ENCODE measurements at regions not wholly inside any gene's neighbourhood (a gene's known extent, or its start where the extent isn't known, plus 50 kb on each side); places are given as distances from the start of the nearest gene placed in this dataset.

GRCh38 chr14:34005901-34006300 is 55.0 kb upstream of the EGLN3 start:
- Histone ChIP-seq H3K36me3 (replicated peaks in 1 of 2; ENCODE audit: control insufficient read depth in 1 of 2, insufficient read depth in 2 of 2, low read length in 2 of 2) (no peaks in the 10 kb centered on the region), H3K4me2 (ENCODE audit: low read depth, low read length) (no peak overlapping the region), H3K4me3 (replicated peaks in 1 of 3; ENCODE audit: insufficient read depth in 1 of 3, low read depth in 2 of 3, low read length in 3 of 3) (no peak overlapping the region), H3K9me3 (ENCODE audit: low read length) (no peaks in the 10 kb centered on the region), H4K20me1 (ENCODE audit: insufficient read depth, low read length) (no peaks in the 10 kb centered on the region), H3K27me3 (ENCODE audit: control insufficient read depth in 1 of 2, insufficient read depth in 2 of 2, low read length in 2 of 2) (peaks cover 5 to 45% of the 10 kb centered on the region in 2 experiments; a peak in 4 of 5 replicates), H3K79me2 (ENCODE audit: insufficient read depth, low read length) (no peaks in the 10 kb centered on the region), H3K9ac (ENCODE audit: insufficient read depth, low read depth, low read length) (no peak overlapping the region), H3K4me1 (ENCODE audit: insufficient read depth, low read length) (peaks cover 6% of the 10 kb centered on the region; the same call in 1 of the 2 replicates), H2AFZ (ENCODE audit: low read length) (no peak overlapping the region), H3K27ac (ENCODE audit: extremely low read length, insufficient read depth, low read length) (no peak overlapping the region)
- FAIRE-seq = no peak
- ChIA-PET CTCF (ENCODE audit: low intra/inter-chr PET ratio, low total read pairs) (no interaction called here), POLR2A (no interaction called here)
- in situ Hi-C loops (cut with HindIII; ENCODE audit: extremely low pct_ligation_motif_present, low pct_unique_long_range_greater_than_20kb) (no loop called here), intact Hi-C loops (cut with micrococcal nuclease; ENCODE audit: unreplicated experiment) (no loop called here)
- peak; percentile 53; the same call in 1 of the 2 replicates for TF ChIP-seq MAFF (IDR thresholded peaks at IDR 0.05; ENCODE audit: low read depth, low read length)
- no peak for TF ChIP-seq SMAD3 (CRISPR knock-in tag; IDR thresholded peaks at IDR 0.05)
- no peak for TF ChIP-seq BORCS8-MEF2B (CRISPR knock-in tag; IDR thresholded peaks at IDR 0.05)
- TF ChIP-seq THAP9 (CRISPR knock-in tag; IDR thresholded peaks at IDR 0.05; ENCODE audit: borderline replicate concordance) = no peak
- TF ChIP-seq MAFK (conservative IDR thresholded peaks at IDR 0.05 in 1 of 2, IDR thresholded peaks at IDR 0.05 in 1 of 2; ENCODE audit: low read length in 2 of 2) = peak; percentile 31 to 67; a peak in 1 of 4 replicates
- ATAC-seq = no peak
- no TSS peak for BruUV-seq (replicated peaks)
- no peak for DNase-seq (ENCODE audit: low spot score)

- TF ChIP-seq NCOA2 (CRISPR knock-in tag; IDR thresholded peaks at IDR 0.05) = no peak
- TF ChIP-seq FOSL2 (CRISPR knock-in tag; IDR thresholded peaks at IDR 0.05) = no peak
- no peak for TF ChIP-seq ZNF878 (CRISPR knock-in tag; IDR thresholded peaks at IDR 0.05)
- TF ChIP-seq ZNF569 (CRISPR knock-in tag; IDR thresholded peaks at IDR 0.05; ENCODE audit: borderline replicate concordance) = no peak
- no peak for TF ChIP-seq ZBTB7A (CRISPR knock-in tag; IDR thresholded peaks at IDR 0.05)
- TF ChIP-seq FOXC1 (CRISPR knock-in tag; IDR thresholded peaks at IDR 0.05; ENCODE audit: borderline replicate concordance) = no peak
- ChIA-PET CTCF (ENCODE audit: low intra/inter-chr PET ratio, low total read pairs) (no interaction called here), POLR2A (no interaction called here)
- peaks cover 5 to 41% of the 10 kb centered on the region in 2 experiments; a peak in 4 of 5 replicates for H3K27me3 ChIP-seq (ENCODE audit: control insufficient read depth in 1 of 2, insufficient read depth in 2 of 2, low read length in 2 of 2)
- H4K20me1 ChIP-seq (ENCODE audit: insufficient read depth, low read length) = no peaks in the 10 kb centered on the region
- WGBS (ENCODE audit: low lambda C conversion rate) = 64% methylated on average over 3 of the region's 3 CpGs
- H3K9me3 ChIP-seq (ENCODE audit: low read length) = no peaks in the 10 kb centered on the region
- peaks cover 6% of the 10 kb centered on the region; the same call in 1 of the 2 replicates for H3K4me1 ChIP-seq (ENCODE audit: insufficient read depth, low read length)
- no peak overlapping the region for H3K4me3 ChIP-seq (replicated peaks in 1 of 3; ENCODE audit: insufficient read depth in 1 of 3, low read depth in 2 of 3, low read length in 3 of 3)
- H3K79me2 ChIP-seq (ENCODE audit: insufficient read depth, low read length) = no peaks in the 10 kb centered on the region
- H3K9ac ChIP-seq (ENCODE audit: insufficient read depth, low read depth, low read length) = no peak overlapping the region
- intact Hi-C loops (cut with micrococcal nuclease; ENCODE audit: unreplicated experiment) = no loop called here
- no peak overlapping the region for H3K27ac ChIP-seq (ENCODE audit: extremely low read length, insufficient read depth, low read length)
- no peak overlapping the region for H3K4me2 ChIP-seq (ENCODE audit: low read depth, low read length)
- in situ Hi-C loops (cut with HindIII; ENCODE audit: extremely low pct_ligation_motif_present, low pct_unique_long_range_greater_than_20kb) = no loop called here
- FAIRE-seq (no peak), DNase-seq (ENCODE audit: low spot score) (no peak), ATAC-seq (no peak)
- no peak overlapping the region for H2AFZ ChIP-seq (ENCODE audit: low read length)
- H3K36me3 ChIP-seq (replicated peaks in 1 of 2; ENCODE audit: control insufficient read depth in 1 of 2, insufficient read depth in 2 of 2, low read length in 2 of 2) = no peaks in the 10 kb centered on the region
- BruUV-seq (replicated peaks) = no TSS peak
Measured at GRCh38 chr14:34004881-34005280, 54.0 kb upstream of the EGLN3 start.

Measured in HepG2 (cell line).